ENCODE measurements at regions not wholly inside any gene's neighbourhood (a gene's known extent, or its start where the extent isn't known, plus 50 kb on each side); places are given as distances from the start of the nearest gene placed in this dataset.

DNA sequence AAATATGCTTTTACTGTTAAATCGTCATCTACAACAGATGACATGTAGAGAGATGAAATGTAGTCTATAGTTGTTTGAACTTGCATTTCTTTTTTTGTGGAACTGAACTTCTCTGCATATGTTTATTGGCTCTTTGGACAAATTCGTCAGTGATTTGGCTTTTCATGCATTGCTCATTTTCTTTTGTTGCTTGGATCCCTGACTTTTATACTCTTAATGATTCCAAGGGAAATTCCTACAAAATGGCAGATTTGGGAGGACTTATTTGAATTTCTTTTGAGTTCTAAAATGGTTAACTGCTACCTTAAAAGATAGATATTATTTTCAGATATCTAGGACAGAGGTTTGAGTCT is 65.4 kb downstream of the UTRN start:
- no peaks in the 10 kb centered on the region for H3K9me3 ChIP-seq (ENCODE audit: severe bottlenecking)
- no peak for DNase-seq
- TF ChIP-seq, protein P1, sequence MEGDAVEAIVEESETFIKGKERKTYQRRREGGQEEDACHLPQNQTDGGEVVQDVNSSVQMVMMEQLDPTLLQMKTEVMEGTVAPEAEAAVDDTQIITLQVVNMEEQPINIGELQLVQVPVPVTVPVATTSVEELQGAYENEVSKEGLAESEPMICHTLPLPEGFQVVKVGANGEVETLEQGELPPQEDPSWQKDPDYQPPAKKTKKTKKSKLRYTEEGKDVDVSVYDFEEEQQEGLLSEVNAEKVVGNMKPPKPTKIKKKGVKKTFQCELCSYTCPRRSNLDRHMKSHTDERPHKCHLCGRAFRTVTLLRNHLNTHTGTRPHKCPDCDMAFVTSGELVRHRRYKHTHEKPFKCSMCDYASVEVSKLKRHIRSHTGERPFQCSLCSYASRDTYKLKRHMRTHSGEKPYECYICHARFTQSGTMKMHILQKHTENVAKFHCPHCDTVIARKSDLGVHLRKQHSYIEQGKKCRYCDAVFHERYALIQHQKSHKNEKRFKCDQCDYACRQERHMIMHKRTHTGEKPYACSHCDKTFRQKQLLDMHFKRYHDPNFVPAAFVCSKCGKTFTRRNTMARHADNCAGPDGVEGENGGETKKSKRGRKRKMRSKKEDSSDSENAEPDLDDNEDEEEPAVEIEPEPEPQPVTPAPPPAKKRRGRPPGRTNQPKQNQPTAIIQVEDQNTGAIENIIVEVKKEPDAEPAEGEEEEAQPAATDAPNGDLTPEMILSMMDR (IDR thresholded peaks at IDR 0.05; ENCODE audit: low read depth, low read length), result no peak
- no peak overlapping the region for H3K4me3 ChIP-seq (ENCODE audit: low read depth, low read length)
- H3K27me3 ChIP-seq (ENCODE audit: insufficient read depth, low read depth, severe bottlenecking), result no peaks in the 10 kb centered on the region
- H3K27ac ChIP-seq, result no peak overlapping the region
- H3K36me3 ChIP-seq, result no peaks in the 10 kb centered on the region

DNA sequence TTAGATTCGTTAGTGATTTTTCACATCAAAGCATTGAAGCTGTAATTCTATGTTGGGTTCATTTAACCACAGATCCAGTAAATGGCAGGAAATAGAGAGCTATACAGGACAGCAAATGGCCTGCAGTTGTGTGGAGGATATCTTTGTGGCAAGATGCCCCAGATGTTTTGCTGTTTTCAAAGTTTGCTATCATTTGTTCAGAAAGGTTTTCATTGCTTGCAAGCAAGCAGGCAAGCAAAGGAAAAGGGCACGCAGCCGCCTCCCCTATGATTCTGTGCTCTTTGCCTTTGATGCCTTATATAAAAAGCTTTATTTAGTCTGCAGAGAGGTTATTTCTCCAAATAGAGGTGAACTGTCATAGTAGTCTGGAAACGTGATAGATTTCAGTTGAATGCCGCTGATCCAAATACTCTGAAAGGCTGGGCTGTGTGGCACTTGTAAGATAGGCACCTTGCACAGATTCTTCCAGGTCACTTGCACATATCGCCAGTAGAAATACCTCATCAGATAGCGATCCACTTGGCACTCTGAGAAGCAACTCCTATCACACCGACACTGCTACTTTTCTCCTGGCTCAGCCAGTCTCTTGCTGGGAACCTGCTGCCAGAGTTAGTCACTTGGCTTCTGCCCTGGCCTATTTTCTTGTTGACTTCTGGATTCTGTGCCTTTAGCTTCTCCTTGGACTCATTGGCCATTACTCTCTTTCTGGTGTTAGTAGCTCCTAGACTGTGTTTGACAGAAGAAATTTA is 66.4 kb downstream of the UTRN start:
- TF ChIP-seq, protein P1 (IDR thresholded peaks at IDR 0.05; ENCODE audit: low read depth, low read length), result no peak
- Histone ChIP-seq H3K36me3 (no peaks in the 10 kb centered on the region), H3K27me3 (ENCODE audit: insufficient read depth, low read depth, severe bottlenecking) (no peaks in the 10 kb centered on the region), H3K27ac (no peak overlapping the region), H3K4me3 (ENCODE audit: low read depth, low read length) (no peak overlapping the region), H3K9me3 (ENCODE audit: severe bottlenecking) (no peaks in the 10 kb centered on the region)
- no peak for DNase-seq

DNA sequence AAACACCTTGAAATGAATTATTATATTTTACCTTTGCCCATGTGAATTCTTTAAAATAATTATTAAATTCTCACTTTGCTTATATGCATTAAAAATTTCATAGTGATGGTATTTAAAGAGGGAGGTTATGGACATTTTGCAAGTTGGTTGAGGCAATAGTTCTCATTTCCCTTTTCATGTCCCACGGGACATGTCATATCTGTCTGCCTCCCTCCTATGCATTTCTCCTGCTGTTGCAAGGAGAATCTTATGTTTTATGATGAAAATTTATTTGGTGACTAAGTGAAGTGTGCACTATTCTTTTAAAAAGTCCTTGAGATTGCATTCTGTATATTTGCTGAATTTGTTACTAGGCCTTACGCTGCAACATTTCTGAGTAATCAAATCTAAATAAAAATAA is 67.2 kb downstream of the UTRN start:
- TF ChIP-seq, protein P1 (IDR thresholded peaks at IDR 0.05; ENCODE audit: low read depth, low read length), result no peak
- H3K27me3 ChIP-seq (ENCODE audit: insufficient read depth, low read depth, severe bottlenecking), result no peaks in the 10 kb centered on the region
- H3K36me3 ChIP-seq, result no peaks in the 10 kb centered on the region
- no peak overlapping the region for H3K27ac ChIP-seq
- no peak for DNase-seq
- no peak overlapping the region for H3K4me3 ChIP-seq (ENCODE audit: low read depth, low read length)
- H3K9me3 ChIP-seq (ENCODE audit: severe bottlenecking), result no peaks in the 10 kb centered on the region

DNA sequence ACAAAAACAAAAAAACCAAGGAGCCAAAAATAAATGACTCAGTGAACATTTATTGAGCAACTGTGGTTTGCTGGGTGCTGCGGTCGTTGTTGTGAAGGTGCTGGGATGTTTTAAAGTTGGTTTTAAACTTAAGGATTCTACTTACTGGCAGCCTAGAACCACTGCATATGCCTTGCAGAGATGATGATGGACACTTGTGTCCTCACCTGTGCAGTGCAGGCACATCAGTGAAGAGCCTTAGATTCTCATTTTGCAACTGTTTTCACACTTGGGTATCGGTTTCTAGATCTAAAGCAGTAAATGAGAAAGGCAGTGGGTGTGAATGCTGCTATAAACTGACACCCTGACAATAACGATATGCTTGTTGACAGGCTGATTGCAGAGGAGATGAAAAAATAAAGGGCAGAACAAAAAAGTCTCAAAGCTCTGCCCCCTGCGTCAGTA is 68.8 kb downstream of the UTRN start:
- Histone ChIP-seq H3K27me3 (ENCODE audit: insufficient read depth, low read depth, severe bottlenecking) (no peaks in the 10 kb centered on the region), H3K36me3 (no peaks in the 10 kb centered on the region), H3K27ac (no peak overlapping the region), H3K4me3 (ENCODE audit: low read depth, low read length) (no peak overlapping the region), H3K9me3 (ENCODE audit: severe bottlenecking) (no peaks in the 10 kb centered on the region)
- TF ChIP-seq, protein P1 (IDR thresholded peaks at IDR 0.05; ENCODE audit: low read depth, low read length), result no peak
- DNase-seq, result no peak

DNA sequence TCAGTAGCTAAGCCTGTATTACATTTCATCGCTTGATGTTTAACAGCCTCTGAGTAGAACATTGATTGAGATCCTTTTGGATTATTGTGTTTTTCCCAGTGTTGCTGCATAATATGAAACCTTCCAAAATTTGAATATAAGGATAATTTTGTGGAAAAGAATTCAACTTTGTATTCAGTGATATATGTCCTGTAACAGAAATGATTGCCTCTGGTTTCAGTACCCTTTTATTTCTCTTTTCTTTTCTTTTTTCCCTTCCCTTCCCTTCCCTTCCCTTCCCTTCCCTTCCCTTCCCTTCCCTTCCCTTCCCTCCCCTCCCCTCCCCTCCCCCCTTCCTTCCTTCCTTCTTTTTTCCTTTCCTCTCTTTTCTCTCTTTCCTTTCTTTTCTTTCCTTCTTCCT is 74.6 kb downstream of the UTRN start:
- TF ChIP-seq, protein P1 (IDR thresholded peaks at IDR 0.05; ENCODE audit: low read depth, low read length), result no peak
- no peaks in the 10 kb centered on the region for H3K36me3 ChIP-seq
- no peak overlapping the region for H3K27ac ChIP-seq
- no peaks in the 10 kb centered on the region for H3K27me3 ChIP-seq (ENCODE audit: insufficient read depth, low read depth, severe bottlenecking)
- H3K9me3 ChIP-seq (ENCODE audit: severe bottlenecking), result no peaks in the 10 kb centered on the region
- no peak overlapping the region for H3K4me3 ChIP-seq (ENCODE audit: low read depth, low read length)
- DNase-seq, result no peak

DNA sequence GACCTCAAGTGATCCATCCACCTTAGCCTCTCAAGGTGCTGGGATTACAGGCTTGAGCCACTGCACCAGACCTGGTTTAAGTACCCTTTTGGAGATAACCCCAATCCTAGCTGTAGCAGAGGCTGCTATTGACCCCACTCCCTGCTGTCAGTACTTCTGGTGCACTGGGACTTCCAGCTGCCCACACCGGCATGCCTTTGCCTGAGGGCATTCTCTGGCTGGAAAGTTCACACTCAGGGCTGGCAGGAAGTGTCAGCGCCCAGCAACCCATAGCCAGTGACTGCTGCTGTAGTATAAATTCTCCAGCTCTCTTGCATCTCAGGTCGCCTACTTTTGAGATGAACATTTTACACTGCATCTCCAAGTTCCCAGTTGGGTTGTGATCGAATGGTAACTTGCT is 75.3 kb downstream of the UTRN start:
- H3K27ac ChIP-seq, result no peak overlapping the region
- DNase-seq, result no peak
- H3K9me3 ChIP-seq (ENCODE audit: severe bottlenecking), result no peaks in the 10 kb centered on the region
- H3K27me3 ChIP-seq (ENCODE audit: insufficient read depth, low read depth, severe bottlenecking), result no peaks in the 10 kb centered on the region
- H3K4me3 ChIP-seq (ENCODE audit: low read depth, low read length), result no peak overlapping the region
- TF ChIP-seq, protein P1 (IDR thresholded peaks at IDR 0.05; ENCODE audit: low read depth, low read length), result no peak
- no peaks in the 10 kb centered on the region for H3K36me3 ChIP-seq

All from WERI-Rb-1 (cell line).